HCT116 (cell line): ENCODE measurements at regions not wholly inside any gene's neighbourhood (a gene's known extent, or its start where the extent isn't known, plus 50 kb on each side); places are given as distances from the start of the nearest gene placed in this dataset.

Source experiments
- ATAC-seq: fragments of 200-7000 bp; cut with Tn5 transposase; 2 replicates; pipeline ENCODE4 v1.9.1; 2020; ENCODE audit warnings: mild to moderate bottlenecking, moderate library complexity
- BruUV-seq: library from RNA; stranded (reverse); fragments of 400-500 nt; replicated peaks from 2 replicates; lab custom pipeline; 2021; lab: Mats Ljungman, UMichigan
- CTCF ChIA-PET: fragments of 300-600 bp; sonication (Branson Sonifier 250); formaldehyde crosslinking; loops from one replicate; lab custom pipeline; 2021; ENCODE audit warnings: antibody characterized with exemption; lab: Charles Lee
- POLR2A ChIA-PET: fragments of 300-600, 350-600 bp; sonication (Branson Sonifier 250); formaldehyde crosslinking; loops from one replicate; lab custom pipeline; 2021; ENCODE audit warnings: antibody characterized with exemption; lab: Charles Lee
- RAD21 ChIA-PET, 2 experiments: fragments of 300-600 bp; sonication (Branson Sonifier 250); formaldehyde crosslinking; loops; one replicate each; lab custom pipeline; 2023; ENCODE audit warnings: low total read pairs in 2 of 2; ENCODE audit not compliant: uncharacterized antibody in 2 of 2, unreplicated experiment in 2 of 2, low non-redundant PET in 1 of 2; lab: Charles Lee
- DNase-seq: peaks from one replicate; pipeline ENCODE4 v3.0.0-alpha.2; 2010; ENCODE audit warnings: low read depth, low spot score
- H2AFZ ChIP-seq: fragments of 200-600 bp; shearing (Covaris generic), sonication (generic); 2 replicates; pipeline ENCODE4 v1.6.1; 2017; ENCODE audit warnings: low read depth, mixed run types, mixed read lengths, antibody characterized with exemption, low read length; ENCODE audit not compliant: poor library complexity, severe bottlenecking
- H3K27ac ChIP-seq: 2 replicates; pipeline ENCODE4 v1.5.1; 2012; ENCODE audit warnings: low read depth, low read length
- H3K27me3 ChIP-seq: fragments of 200-600 bp; sonication (generic); 2 replicates; pipeline ENCODE4 v1.6.1; 2016; ENCODE audit warnings: mixed run types, low read length, mixed read lengths; ENCODE audit not compliant: insufficient read depth
- H3K36me3 ChIP-seq, 2 experiments: fragments of 200-500 bp in 1 of 2; fragments of 200-600 bp in 1 of 2; sonication (Bioruptor generic) in 1 of 2; sonication (generic) in 1 of 2; 2 replicates each; pipeline versions ENCODE4 v1.5.1 to v1.6.1; 2014 to 2016; ENCODE audit warnings: low read length in 2 of 2, inconsistent platforms in 1 of 2, mixed read lengths in 1 of 2, mixed run types in 1 of 2; ENCODE audit not compliant: insufficient read depth in 2 of 2, control insufficient read depth in 1 of 2
- H3K4me1 ChIP-seq, 2 experiments: fragments of 200-600 bp in 1 of 2; sonication (generic) in 1 of 2; 2 replicates each; pipeline versions ENCODE4 v1.5.1 to v1.6.1; 2012 to 2017; ENCODE audit warnings: low read length in 2 of 2, inconsistent platforms in 1 of 2, mild to moderate bottlenecking in 1 of 2, mixed read lengths in 1 of 2, mixed run types in 1 of 2, moderate library complexity in 1 of 2; ENCODE audit not compliant: insufficient read depth in 2 of 2, control insufficient read depth in 1 of 2
- H3K4me2 ChIP-seq: fragments of 200-600 bp; sonication (generic); 2 replicates; pipeline ENCODE4 v1.6.1; 2017; ENCODE audit warnings: mixed run types, low read length, mixed read lengths
- H3K4me3 ChIP-seq, 2 experiments: fragments of 200-600 bp in 1 of 2; sonication (generic) in 1 of 2; replicated peaks in 1 of 2; 2 replicates each; pipeline ENCODE4 v1.5.1; 2011 to 2016; ENCODE audit warnings: low read length in 2 of 2, control low read depth in 1 of 2, low read depth in 1 of 2, mild to moderate bottlenecking in 1 of 2, mixed read lengths in 1 of 2, mixed run types in 1 of 2
- H3K79me2 ChIP-seq: fragments of 200-600 bp; sonication (generic); 2 replicates; pipeline ENCODE4 v1.6.1; 2017; ENCODE audit warnings: mild to moderate bottlenecking, mixed run types, low read length, moderate library complexity, mixed read lengths; ENCODE audit not compliant: insufficient read depth
- H3K9ac ChIP-seq: fragments of 200-600 bp; sonication (generic); 2 replicates; pipeline ENCODE4 v1.6.1; 2016; ENCODE audit warnings: low read length, mixed read lengths
- H3K9me2 ChIP-seq: fragments of 200-600 bp; sonication (generic), shearing (Covaris generic); 2 replicates; pipeline ENCODE4 v1.6.1; 2017; ENCODE audit warnings: mixed run types, mild to moderate bottlenecking, moderate library complexity; ENCODE audit not compliant: insufficient read depth
- H3K9me3 ChIP-seq, 2 experiments: fragments of 200-500 bp in 1 of 2; fragments of 200-600 bp in 1 of 2; sonication (Bioruptor generic) in 1 of 2; sonication (generic) in 1 of 2; 2 replicates each; pipeline ENCODE4 v1.6.1; 2014 to 2017; ENCODE audit warnings: low read length in 2 of 2, mixed read lengths in 2 of 2, inconsistent platforms in 1 of 2, low read depth in 1 of 2, mild to moderate bottlenecking in 1 of 2, mixed run types in 1 of 2, moderate library complexity in 1 of 2; ENCODE audit not compliant: control insufficient read depth in 1 of 2, insufficient read depth in 1 of 2
- H4K20me1 ChIP-seq: fragments of 200-600 bp; sonication (generic), shearing (Covaris generic); 2 replicates; pipeline ENCODE4 v1.6.1; 2017; ENCODE audit warnings: mixed run types, mild to moderate bottlenecking, moderate library complexity; ENCODE audit not compliant: insufficient read depth
- ATF3 ChIP-seq: IDR thresholded peaks from 2 replicates; pipeline ENCODE4 v1.6.1; 2012
- FOSL1 ChIP-seq: IDR thresholded peaks from 2 replicates; pipeline ENCODE4 v1.6.1; 2012; ENCODE audit warnings: low read depth
- POLR2A ChIP-seq: IDR thresholded peaks from 2 replicates; pipeline ENCODE4 v1.7.0; 2011; ENCODE audit warnings: borderline replicate concordance; ENCODE audit not compliant: insufficient read depth, insufficient read length; ENCODE audit errors: extremely low read depth
- REST ChIP-seq: IDR thresholded peaks from 2 replicates; pipeline ENCODE4 v1.6.1; 2012; ENCODE audit warnings: low read depth
- TCF7L2 ChIP-seq: IDR thresholded peaks from 2 replicates; pipeline ENCODE4 v1.7.0; 2011; ENCODE audit warnings: borderline replicate concordance, inconsistent platforms; ENCODE audit not compliant: insufficient read depth, insufficient read length; ENCODE audit errors: extremely low read depth
- YY1 ChIP-seq: IDR thresholded peaks from 2 replicates; pipeline ENCODE4 v1.6.1; 2011; ENCODE audit warnings: low read length, low read depth, moderate library complexity, mild to moderate bottlenecking; ENCODE audit not compliant: insufficient replicate concordance; ENCODE audit errors: extremely low read depth
- intact Hi-C: fragments of 100-400 bp; cut with micrococcal nuclease; formaldehyde crosslinking; loops from 2 replicates; pipeline ENCODE4 v1.10.0; 2022
- TF ChIP-seq, protein P1 (sequence below), 3 experiments: fragments of 200-600 bp in 1 of 3; sonication (generic) in 1 of 3; IDR thresholded peaks in 2 of 3; conservative IDR thresholded peaks in 1 of 3; 2 replicates each; pipeline ENCODE4 v1.5.1; 2012 to 2017; ENCODE audit warnings: low read depth in 2 of 3, low read length in 2 of 3, antibody characterized with exemption in 1 of 3, borderline replicate concordance in 1 of 3, control low read depth in 1 of 3, mild to moderate bottlenecking in 1 of 3, mixed read lengths in 1 of 3, mixed run types in 1 of 3, moderate library complexity in 1 of 3; ENCODE audit not compliant: insufficient read depth in 1 of 3
- TF ChIP-seq, protein P2 (sequence below): IDR thresholded peaks from 2 replicates; pipeline ENCODE4 v1.6.1; 2011; ENCODE audit warnings: mild to moderate bottlenecking, low read length, moderate library complexity; ENCODE audit not compliant: insufficient replicate concordance; ENCODE audit errors: extremely low read depth

DNA sequence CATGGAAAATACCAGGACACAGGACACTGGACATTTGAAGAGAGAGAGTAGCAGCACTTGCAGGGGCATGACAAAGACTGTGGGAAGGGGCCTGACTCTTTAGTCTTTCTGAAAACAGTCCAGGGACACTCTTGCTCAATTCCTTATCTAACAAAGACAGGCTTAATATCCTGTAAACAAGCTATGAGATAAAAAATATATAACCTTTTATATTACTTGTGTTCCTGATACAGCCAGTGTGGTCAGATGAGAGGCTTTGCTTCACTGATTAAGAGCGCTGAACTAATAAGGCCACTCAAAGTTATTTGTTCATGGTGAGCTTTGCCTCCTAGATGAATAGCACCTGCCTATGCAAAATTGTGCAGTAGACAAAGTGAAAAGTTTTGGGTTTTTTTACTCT is 518.7 kb downstream of the LRRC70 start:
- POLR2A ChIA-PET, result no interaction called here
- H3K36me3 ChIP-seq, result no peaks in the 10 kb centered on the region
- no peak for DNase-seq
- H3K9me2 ChIP-seq, result no peaks in the 10 kb centered on the region
- no peak overlapping the region for H3K4me3 ChIP-seq
- intact Hi-C loops, result no loop called here
- CTCF ChIA-PET, result no interaction called here
- BruUV-seq, result no TSS peak
- H3K27ac ChIP-seq, result no peak overlapping the region
- no peaks in the 10 kb centered on the region for H3K79me2 ChIP-seq
- H3K9me3 ChIP-seq, result peaks cover 0 to 3% of the 10 kb centered on the region in 2 experiments; a peak in 1 of 4 replicates
- RAD21 ChIA-PET, result no interaction called here
- no peak overlapping the region for H3K9ac ChIP-seq
- ATAC-seq, result no peak
- TF ChIP-seq REST (no peak), TCF7L2 (no peak), YY1 (no peak), FOSL1 (no peak), ATF3 (no peak), POLR2A (no peak)
- TF ChIP-seq, protein P1, sequence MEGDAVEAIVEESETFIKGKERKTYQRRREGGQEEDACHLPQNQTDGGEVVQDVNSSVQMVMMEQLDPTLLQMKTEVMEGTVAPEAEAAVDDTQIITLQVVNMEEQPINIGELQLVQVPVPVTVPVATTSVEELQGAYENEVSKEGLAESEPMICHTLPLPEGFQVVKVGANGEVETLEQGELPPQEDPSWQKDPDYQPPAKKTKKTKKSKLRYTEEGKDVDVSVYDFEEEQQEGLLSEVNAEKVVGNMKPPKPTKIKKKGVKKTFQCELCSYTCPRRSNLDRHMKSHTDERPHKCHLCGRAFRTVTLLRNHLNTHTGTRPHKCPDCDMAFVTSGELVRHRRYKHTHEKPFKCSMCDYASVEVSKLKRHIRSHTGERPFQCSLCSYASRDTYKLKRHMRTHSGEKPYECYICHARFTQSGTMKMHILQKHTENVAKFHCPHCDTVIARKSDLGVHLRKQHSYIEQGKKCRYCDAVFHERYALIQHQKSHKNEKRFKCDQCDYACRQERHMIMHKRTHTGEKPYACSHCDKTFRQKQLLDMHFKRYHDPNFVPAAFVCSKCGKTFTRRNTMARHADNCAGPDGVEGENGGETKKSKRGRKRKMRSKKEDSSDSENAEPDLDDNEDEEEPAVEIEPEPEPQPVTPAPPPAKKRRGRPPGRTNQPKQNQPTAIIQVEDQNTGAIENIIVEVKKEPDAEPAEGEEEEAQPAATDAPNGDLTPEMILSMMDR (IDR thresholded peaks at IDR 0.05 in 2 of 3, conservative IDR thresholded peaks at IDR 0.05 in 1 of 3; ENCODE audit: borderline replicate concordance in 1 of 3, insufficient read depth in 1 of 3, low read depth in 2 of 3, low read length in 2 of 3), result no peak
- TF ChIP-seq, protein P2, sequence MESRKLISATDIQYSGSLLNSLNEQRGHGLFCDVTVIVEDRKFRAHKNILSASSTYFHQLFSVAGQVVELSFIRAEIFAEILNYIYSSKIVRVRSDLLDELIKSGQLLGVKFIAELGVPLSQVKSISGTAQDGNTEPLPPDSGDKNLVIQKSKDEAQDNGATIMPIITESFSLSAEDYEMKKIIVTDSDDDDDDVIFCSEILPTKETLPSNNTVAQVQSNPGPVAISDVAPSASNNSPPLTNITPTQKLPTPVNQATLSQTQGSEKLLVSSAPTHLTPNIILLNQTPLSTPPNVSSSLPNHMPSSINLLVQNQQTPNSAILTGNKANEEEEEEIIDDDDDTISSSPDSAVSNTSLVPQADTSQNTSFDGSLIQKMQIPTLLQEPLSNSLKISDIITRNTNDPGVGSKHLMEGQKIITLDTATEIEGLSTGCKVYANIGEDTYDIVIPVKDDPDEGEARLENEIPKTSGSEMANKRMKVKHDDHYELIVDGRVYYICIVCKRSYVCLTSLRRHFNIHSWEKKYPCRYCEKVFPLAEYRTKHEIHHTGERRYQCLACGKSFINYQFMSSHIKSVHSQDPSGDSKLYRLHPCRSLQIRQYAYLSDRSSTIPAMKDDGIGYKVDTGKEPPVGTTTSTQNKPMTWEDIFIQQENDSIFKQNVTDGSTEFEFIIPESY, result no peak
- H4K20me1 ChIP-seq, result no peaks in the 10 kb centered on the region
- no peaks in the 10 kb centered on the region for H3K4me1 ChIP-seq
- no peaks in the 10 kb centered on the region for H3K27me3 ChIP-seq
- H3K4me2 ChIP-seq, result no peak overlapping the region
- H2AFZ ChIP-seq, result no peak overlapping the region
